DMS79 treated with DMSO at 0.1 percent for 48 hours (cell line): ENCODE measurements at regions not wholly inside any gene's neighbourhood (a gene's known extent, or its start where the extent isn't known, plus 50 kb on each side); places are given as distances from the start of the nearest gene placed in this dataset.

Experiments used
- DNase-seq: peaks from one replicate; lab custom pipeline; 2025; lab: John Stamatoyannopoulos, UW

DNA sequence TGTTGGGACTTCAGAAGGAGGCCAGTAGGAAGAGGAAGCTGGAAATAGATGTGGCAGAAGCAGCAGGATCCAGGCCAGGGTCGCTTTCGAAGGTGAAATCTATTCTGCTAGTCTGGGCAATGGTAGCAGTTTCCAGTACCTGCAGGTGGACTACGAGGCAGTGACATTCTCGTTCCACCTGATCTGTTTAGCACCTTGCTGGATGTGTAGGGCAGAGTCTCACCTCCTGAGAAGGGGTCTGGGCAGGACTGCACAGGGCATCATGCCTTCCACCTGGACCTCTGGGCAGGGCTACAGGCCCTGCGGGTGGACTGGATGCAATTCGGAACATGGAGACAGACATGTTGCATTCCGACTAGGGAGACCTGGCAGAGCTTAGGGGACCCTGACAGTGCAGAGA is 254.8 kb upstream of the ZNF32 start:
- no peak for DNase-seq

DNA sequence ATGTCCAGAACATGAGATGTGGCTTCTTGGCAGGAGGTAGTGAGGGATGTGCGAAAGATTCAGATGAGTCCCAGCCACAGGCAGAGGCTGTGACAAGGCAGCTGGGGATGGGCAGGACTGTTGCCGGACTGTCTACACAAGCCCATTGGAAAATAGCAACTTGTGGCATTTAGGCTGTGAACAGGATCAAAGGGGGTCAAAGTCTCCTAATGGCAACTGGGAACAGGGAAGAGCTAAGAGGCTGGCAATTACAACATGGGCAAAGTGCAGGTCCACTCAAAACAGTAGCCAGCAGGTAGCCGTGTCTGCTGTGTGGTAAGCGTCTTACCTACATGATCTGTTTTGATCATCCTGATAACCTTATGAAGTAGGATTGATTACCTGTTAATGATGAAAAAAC is 254.2 kb upstream of the ZNF32 start:
- DNase-seq = no peak

DNA sequence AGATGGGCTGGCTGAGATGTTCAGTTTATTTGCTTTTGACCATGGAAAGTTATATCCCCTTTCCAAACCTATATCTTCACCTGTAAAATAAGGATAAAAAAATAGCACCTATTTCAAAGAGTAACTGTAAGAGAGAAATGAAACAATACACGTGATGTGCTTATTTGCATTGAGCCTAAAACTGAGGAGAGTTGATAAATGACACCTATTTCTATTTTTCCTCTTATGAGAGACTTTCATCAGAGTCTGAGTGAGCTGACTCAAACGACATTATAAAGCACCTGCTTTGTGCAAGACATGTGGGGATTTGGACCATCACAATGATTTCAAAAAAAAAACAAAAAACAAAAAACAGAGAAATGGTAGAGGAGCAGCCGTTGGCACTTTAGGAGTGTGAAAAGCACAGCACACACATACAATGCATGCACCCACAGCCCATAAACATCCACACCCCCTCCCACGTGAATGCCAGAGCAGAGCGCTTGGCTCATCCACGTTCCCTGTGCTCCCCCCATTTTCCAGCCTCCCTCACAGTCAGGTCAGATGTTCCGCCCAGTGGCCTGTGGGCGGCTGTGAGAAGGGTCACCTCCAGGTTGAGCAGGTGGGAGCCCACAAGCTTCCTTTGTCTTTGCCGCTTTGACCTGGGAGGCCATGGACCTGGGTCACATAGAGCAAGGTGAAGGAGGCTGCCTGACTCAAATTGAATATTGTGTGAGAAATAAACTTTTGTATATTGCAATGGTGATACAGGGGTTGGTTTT is 253.2 kb upstream of the ZNF32 start:
- DNase-seq = no peak

DNA sequence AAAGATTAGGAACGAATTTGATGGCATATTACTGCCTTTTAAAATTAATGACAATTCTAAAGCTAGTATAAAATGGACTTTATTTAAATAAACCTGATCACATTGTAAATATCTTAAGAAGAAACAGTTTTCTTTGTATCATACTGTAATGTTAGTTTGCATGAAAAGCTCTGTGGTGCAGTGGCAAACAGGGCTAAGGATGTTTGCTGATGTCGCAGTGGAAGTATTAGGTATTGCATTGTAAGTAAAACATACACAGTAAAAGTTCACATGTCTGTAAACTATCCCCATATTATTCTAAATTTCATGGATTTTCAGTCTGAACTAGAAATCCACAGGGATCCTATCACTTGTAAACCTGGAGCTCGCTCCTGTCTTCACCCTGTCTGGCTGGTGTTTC is 252.6 kb upstream of the ZNF32 start:
- DNase-seq = no peak

DNA sequence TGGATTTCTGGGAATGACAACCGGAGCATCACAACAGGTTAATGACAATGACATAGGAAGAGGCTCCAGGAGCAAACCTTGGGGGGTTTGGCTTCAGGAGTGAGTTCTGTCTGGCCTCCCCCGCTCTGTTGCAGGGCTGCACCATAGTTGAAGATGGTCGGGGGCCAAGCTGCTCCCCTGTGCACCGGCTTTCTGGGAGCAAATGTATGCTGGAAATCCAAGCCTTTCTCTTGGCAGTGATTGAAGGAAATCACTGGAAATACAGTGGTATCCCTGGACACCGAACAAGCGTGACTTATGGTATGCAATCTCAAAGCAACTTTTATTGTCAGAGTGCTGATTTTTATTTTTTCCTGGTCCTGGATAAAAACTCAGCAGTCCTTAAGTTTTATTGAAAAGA is 251.9 kb upstream of the ZNF32 start:
- DNase-seq = no peak

DNA sequence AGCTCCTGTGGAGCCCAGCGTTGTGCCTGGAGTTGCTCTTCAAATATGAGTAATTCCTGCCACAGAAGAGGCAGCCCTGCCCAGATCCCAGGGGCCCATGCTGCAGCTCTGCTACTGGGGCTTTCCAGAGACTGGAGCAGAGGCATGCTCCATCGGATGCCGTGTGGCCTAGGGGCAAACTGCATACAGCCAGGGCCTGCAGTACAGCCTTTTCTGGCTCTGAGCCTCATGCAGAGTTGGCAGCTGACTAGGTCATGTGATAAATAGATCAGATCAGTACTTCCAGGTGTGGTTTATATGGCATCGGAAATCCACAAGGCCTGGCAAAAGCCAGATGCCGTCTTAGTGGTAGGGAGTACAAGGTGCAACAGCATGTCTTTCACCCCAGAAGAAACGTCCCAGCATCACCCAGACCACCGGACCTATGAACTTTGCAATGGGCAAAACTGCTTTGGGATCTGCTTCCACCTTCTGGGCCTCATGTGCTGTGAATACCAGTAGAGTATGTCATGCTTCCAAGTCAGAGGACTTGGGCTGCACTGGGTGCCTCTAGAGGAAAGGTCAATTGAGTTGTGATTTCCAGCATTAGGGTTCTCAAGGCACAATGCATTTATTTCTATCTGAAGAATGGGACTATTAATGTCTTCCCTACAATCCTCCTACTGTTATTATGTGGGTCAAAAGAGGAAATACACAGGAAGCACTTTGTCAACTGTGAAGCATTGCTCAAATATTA is 250.7 kb upstream of the ZNF32 start:
- no peak for DNase-seq

DNA sequence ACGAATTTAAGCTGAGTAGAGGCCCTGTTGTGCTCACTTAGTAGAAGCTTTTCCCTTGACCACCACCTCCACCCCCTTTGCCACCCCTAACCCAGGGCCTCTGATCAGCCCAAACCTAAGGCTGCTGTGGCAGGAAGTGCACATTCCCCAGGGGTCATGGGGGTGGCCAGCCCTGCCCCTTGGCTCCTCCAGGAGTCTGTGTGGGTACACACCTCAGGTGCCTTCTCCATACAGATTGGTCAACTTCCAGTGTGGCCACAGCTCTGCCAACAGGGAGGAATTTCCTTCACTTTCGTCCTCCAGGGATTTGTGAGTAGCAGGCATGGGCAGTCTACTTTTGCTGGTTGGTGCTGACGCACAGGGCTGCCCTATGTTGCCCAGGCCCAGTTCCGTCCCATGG is 249.9 kb upstream of the ZNF32 start:
- no peak for DNase-seq

DNA sequence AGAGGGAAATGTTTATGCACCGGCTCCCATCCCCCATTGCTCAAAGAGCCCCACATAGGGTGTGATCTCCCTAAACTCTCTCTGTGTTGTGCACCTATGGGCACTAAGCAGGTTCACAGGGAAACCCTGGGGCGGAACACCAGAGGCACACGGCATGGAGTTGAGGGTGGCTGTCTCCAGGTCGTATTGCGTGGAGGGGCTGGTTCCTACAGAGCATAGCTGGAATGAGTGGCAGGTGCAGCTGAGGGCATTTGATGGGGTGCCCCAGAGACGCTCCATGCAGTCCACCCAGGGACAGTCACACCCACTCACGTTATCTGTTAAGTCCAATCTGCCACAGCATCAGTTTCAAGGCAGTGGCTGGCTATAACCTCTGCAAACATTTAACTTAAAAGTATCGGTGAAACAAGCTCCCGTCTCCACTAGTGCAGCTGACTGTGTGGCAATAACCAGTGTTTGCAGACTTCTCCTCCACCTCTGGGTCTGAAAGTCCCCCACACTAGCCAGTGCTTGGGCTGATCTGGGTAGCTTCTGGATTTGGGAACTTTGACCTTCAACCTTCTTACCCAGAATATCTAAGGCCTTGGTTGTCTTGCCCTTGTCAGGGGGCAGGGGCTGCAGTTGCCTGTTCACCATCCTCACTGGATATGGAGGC is 249.2 kb upstream of the ZNF32 start:
- no peak for DNase-seq

DNA sequence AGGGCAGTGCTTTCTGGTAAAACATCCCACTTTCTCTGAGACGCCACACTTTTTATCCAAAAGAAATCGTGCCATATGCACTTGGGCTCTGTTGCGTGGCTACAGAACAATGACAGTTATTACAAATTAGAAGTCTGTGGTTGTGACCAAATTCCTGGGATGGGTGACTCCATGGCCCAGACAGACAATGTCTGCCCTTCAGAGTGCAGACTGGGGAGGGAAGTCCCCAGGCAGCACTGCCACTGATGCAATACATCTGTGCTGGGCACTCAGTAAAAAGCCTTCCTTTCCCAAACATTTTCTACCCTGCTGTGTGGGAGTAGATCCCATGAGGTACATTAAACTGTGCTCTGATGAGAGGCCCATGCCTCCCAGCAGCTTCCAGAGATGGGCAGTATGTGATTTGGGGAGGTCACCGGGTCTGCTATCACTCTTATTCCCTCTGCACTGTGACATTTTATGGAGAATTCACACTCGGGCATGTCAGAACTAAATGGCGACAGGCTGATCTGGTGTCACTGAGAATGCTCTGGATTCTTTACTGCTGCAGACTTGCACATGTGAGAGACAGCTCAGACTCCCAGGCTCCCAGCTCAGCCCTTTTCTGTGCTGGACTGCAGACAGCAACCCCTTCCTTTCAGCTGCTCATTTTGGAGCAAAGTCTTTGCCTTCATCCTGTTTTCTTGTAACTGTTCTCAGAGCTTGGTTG is 243.5 kb upstream of the ZNF32 start:
- DNase-seq = no peak

DNA sequence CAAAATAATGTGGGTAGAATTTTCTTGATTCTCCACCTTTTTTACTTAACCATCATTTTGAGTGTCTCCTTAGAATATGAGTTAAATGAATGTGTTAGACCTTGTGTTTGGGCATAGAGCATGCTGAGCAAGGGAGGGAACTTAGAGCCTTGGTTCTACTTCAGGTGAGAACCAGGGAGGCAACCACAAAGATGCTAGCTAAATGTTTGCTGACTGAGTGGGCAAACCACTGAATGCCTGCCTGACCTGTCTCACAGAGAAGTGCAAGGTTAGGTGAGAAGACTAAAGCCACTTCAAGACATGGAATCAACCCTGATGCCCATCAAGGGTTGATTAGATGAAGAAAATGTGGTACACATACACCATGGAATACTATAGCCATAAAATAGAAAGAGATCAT is 242.6 kb upstream of the ZNF32 start:
- DNase-seq = no peak

DNA sequence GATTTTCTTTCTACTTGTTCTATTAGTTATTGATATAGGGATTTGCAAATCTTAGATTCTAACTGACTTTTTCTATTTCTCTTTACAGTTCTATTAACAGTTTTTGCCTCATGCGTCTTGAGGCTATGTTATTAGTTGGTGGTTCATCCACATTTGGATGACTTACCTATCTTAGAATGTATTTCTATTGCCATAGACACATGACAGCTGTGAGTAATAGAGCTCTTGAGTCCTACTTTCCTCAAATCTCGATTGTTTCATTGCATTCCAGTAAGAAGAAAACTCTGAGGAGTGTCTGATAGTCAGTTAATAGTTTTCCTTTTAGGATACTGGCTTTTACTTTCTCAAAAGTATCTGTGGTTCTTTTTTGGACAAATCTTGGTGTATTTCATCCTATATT is 241.4 kb upstream of the ZNF32 start:
- DNase-seq = no peak

DNA sequence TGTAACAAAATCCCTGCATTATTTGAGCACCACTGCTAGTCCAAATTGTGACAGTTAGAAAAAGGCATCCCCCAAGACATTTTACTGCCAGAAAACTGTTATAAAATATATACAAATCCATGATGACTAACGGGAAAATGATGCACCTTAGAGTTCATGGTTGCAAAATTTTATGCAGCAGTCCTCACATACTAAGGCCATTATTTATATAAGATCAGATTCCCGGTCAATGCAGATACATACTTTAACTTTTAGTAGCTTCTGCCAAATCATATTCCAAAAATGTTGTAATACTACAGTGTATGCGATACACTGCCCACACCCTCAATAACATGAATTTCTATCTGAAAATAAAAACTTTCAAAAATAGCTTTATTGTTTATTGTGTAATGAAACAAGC is 239.9 kb upstream of the ZNF32 start:
- DNase-seq = no peak

DNA sequence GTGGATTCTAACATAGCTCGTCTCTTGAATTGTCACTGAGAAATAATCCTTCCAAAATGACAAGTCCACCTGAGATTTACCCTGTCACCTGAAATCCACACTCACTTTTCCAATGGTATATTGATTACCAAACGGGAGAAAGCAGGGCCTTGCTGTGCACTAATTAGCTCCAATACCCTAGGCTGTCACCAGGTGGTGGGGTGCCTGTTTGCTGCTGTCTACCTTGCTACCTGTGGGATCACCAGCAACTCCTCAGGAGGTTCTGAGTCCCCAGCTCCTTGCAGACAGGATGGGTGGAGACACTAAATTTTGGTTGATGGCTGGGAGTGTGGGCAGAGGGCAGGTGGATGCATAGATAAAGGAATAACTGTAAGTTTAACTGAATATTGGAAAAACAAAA is 237.2 kb upstream of the ZNF32 start:
- no peak for DNase-seq

DNA sequence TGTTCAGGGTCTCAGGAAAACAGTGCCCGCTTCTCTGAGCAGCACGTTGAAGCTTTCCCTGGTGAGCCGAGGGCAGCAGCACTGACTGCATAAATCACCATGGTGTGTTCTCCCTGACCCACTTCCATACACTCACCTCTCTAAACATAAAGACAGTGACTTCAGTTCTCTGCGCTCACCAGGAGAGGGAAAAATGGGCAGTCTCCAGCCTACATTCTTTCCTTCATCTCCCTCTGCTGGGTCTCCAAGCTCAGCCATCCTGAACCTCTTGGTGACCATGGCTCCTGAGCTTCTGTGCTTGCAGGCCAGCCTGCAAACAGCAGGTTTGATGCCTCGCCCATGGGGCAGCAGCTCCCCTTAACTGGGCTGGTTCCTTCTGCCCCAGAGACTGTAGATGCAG is 236.6 kb upstream of the ZNF32 start:
- no peak for DNase-seq

DNA sequence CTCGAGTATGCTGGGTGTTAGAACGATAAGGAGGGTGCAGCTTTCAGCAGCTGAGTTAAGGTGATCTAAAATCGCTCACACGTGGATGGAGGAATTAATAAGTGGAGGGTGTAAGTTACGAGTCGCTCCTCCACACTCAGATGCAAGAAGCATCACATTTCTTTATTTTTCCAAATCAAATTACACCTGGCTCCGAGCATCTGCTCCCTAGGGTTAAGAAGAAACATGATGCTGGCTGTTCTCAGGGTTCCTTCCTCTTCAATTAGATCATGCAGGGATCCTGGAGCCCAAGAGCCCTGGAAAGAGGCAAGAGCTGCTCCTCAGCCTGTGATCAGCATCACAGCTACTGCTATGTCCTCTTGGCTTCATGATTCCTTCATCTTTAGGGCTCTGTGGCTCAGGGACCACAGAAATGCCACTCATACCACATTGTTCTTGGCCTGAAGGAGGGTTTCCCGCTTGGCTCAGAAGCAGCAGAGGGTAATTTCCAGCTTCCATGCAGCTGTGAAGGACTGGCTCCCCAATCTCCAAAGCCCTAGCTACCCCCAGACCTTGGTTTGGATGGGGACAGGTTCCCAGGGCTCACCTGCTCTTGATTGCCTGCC is 235.9 kb upstream of the ZNF32 start:
- DNase-seq = no peak

DNA sequence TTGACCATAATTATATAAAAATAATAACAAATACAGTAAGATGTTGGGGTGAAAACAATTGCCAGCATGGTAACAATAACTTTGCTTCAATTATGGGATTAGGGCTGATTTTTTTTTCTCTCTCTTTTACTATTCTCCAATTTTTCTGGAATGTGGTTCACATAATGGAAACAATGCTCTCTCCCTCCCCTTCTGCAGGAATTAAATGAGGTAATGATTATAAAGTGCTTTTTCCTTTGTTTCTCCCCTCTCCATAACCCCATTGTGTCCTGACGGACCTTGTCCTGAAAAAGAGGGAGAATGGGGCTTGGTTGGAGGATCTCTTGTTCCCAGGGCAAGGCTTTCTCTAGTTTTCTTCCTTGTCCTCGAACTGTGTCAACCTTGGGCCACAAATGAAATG is 234.0 kb upstream of the ZNF32 start:
- no peak for DNase-seq

DNA sequence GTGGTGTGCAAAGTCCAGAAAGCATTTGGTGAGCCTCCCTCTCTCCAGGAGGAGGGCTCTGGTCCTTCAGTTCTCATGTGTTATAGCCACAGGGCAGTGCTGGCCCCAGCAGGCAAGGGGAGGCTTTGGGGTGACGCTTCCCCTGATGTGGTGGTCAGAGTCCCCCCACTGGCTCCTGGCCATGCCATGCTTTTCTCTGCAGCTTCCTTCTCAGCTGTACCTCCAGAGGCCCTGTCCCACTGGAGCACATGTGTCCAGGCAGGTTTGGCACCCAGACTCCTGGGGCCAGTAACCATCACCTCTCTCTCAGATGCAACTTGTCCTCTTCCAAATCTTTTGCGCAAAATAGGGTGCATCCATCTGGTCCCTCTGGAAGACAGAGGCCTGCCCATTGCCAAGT is 233.0 kb upstream of the ZNF32 start:
- DNase-seq = no peak

DNA sequence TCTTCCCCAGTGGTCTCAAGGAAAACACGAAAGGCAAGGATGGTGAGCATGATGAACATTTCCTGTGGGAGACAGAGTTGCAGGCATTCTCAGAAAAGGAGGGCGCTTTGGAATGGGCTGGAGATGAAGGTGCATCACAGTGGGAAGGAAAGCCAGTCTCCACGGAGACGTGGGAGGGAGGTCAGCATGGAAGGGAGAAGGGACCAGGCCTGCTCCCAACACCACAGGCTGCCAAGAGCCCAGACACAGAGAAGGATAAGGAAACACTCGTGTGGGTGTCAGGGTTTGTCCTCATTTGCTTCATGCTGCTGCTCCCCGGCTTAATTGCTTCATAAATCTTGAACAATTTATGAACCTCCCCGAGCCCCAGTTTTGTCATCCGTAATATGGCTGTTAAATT is 231.5 kb upstream of the ZNF32 start:
- no peak for DNase-seq

DNA sequence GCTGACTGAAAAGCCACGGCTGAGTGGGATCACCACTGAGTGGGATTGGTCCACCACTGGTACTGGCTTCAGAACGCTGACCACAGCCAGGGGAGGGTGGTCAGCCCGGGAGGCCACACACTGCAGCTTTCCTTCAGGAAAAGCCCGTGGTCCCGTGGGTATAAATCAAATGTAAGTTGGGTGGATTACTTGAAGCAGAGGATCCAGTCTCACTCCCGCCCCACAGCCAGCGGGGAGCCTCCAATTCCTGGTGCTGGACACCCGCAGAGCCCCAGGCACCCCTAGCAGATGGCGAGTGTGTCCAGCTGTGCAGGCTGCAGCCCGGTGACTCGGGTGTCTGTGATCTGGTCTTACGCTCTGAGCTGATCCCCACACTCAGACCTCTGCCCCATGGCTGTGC is 231.1 kb upstream of the ZNF32 start:
- DNase-seq = no peak

DNA sequence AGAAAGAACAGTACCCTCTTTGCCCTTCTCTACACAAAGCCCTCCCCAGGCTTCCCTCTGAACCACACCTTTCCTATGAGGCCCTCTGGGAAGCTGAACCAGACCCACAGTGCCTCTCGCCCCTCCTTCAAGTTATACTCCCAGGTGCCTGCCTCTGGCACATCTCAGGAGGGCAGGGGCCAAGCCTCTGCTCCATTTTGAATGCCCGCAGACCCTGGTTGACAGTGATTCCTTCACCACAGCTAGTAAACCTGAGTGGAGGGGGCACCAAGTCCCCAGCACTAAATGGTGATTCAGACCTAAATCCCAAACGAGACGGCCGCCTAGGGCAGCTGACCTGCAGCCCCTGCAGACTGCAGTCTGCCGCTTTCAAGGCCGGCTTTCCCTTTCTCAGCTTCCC is 230.5 kb upstream of the ZNF32 start:
- no peak for DNase-seq

DNA sequence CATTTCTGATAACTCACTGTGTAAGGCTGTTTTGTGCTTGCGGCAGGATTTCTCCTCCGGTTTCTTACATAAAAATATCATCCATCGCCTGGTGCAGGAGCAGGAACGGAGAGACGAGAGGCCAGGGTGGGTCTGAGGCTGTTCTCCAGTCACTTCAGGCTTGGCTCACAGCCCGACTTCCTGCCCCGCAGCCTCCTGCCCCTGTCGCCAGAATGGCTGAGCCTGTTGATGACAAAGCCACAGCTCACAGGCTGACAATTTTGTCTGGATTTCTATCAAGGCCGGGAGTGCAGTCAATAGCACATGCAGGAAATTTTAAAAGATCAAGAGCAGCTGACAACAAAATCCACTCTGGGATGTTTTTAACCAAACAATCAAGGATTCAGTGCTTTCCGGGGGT is 229.7 kb upstream of the ZNF32 start:
- no peak for DNase-seq

DNA sequence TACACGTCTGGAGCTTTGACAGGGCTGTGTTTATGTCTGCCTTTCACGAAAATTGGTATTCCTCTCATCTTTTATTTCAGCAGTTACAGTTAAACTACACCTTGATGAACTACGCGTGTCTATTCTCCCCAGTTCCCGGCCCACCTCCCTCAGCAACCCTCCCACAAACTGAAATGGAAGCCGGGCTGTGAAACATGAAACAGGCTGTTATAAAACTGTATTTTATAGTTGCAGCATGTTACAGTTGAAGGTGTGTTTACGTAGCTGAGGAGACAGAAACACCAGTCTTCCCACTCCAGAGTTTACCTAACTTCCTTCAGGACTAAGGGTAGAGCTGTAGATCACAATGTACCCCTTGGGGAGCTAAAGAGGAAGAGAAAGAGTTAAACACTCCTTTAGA is 228.3 kb upstream of the ZNF32 start:
- DNase-seq = no peak
